ENCODE measurements at regions not wholly inside any gene's neighbourhood (a gene's known extent, or its start where the extent isn't known, plus 50 kb on each side); places are given as distances from the start of the nearest gene placed in this dataset.

- TF ChIP-seq POLR2A (IDR thresholded peaks at IDR 0.05) (no peak), EP300 (IDR thresholded peaks at IDR 0.05) (no peak)
Observed at GRCh38 chr5:57700072-57700471, 217.5 kb upstream of the ACTBL2 start.

Data from ovary (tissue), 1 donor.